Erythroblast (primary cell): ENCODE measurements at regions not wholly inside any gene's neighbourhood (a gene's known extent, or its start where the extent isn't known, plus 50 kb on each side); places are given as distances from the start of the nearest gene placed in this dataset.
"Not testable (repeated sequence)": the region's sequence is repeated elsewhere in the genome, so short reads cannot be mapped to it uniquely, and the experiment has no call there.

Experiments
- DNase-seq, 2 experiments: peaks; one replicate each; lab custom pipeline; 2025; lab: John Stamatoyannopoulos, UW
- GATA1 ChIP-seq: IDR thresholded peaks from 2 replicates; pipeline ENCODE4 v1.6.1; 2011; ENCODE audit warnings: low read depth, mild to moderate bottlenecking, control low read depth, low read length, moderate library complexity
- POLR2A ChIP-seq: IDR thresholded peaks from 2 replicates; pipeline ENCODE4 v1.6.1; 2011; ENCODE audit warnings: mild to moderate bottlenecking, low read length

- TF ChIP-seq POLR2A (no peak), GATA1 (no peak)
- no peak for DNase-seq
Observed at GRCh38 chr17:33947762-33948161, 307.3 kb upstream of the CCL2 start.

GRCh38 chr17:33948309-33948708, 306.8 kb upstream of the CCL2 start:
- TF ChIP-seq GATA1 (no peak), POLR2A (no peak)
- DNase-seq, result no peak

GRCh38 chr17:33949100-33949499, 306.0 kb upstream of the CCL2 start:
- no peak for TF ChIP-seq POLR2A
- TF ChIP-seq GATA1, result no peak
- peak; percentile 56 to 69 for DNase-seq

- TF ChIP-seq GATA1 (no peak), POLR2A (no peak)
Observed at GRCh38 chr17:33950061-33950460, 305.0 kb upstream of the CCL2 start.

GRCh38 chr17:33952425-33952824, 302.7 kb upstream of the CCL2 start:
- peak in 1 of 2 experiments; percentile 51 for DNase-seq
- TF ChIP-seq POLR2A (no peak), GATA1 (no peak)

More at GRCh38 chr17:33950061-33950460, 305.0 kb upstream of the CCL2 start:
- DNase-seq, result no peak

GRCh38 chr17:33954597-33954996, 300.5 kb upstream of the CCL2 start:
- no peak for TF ChIP-seq POLR2A
- TF ChIP-seq GATA1, result no peak
- no peak for DNase-seq

GRCh38 chr17:33955461-33955860, 299.6 kb upstream of the CCL2 start:
- TF ChIP-seq POLR2A, result no peak
- no peak for TF ChIP-seq GATA1

GRCh38 chr17:33959098-33959497, 296.0 kb upstream of the CCL2 start:
- DNase-seq, result not testable (repeated sequence)

More at GRCh38 chr17:33955461-33955860, 299.6 kb upstream of the CCL2 start:
- DNase-seq, result no peak

- no peak for DNase-seq
- TF ChIP-seq POLR2A (no peak), GATA1 (no peak)
Observed at GRCh38 chr17:33962857-33963655, 292.0 kb upstream of the CCL2 start.

- TF ChIP-seq GATA1 (no peak), POLR2A (no peak)
- DNase-seq, result peak; percentile 33 to 61
Observed at GRCh38 chr17:33964344-33964979, 290.6 kb upstream of the CCL2 start.

GRCh38 chr17:33966410-33967059, 288.6 kb upstream of the CCL2 start:
- no peak for DNase-seq
- TF ChIP-seq POLR2A (no peak), GATA1 (no peak)

- TF ChIP-seq POLR2A (no peak), GATA1 (no peak)
- DNase-seq, result peak; percentile 10 to 45
Observed at GRCh38 chr17:33967608-33968349, 287.3 kb upstream of the CCL2 start.

- TF ChIP-seq GATA1 (no peak), POLR2A (no peak)
- peak; percentile 50 to 66 for DNase-seq
Observed at GRCh38 chr17:33968350-33969044, 286.6 kb upstream of the CCL2 start.

- no peak for DNase-seq
- no peak for TF ChIP-seq POLR2A
Observed at GRCh38 chr17:33970279-33970678, 284.8 kb upstream of the CCL2 start.
